Gastrocnemius medialis (tissue), 4 donors: ENCODE measurements at regions not wholly inside any gene's neighbourhood (a gene's known extent, or its start where the extent isn't known, plus 50 kb on each side); places are given as distances from the start of the nearest gene placed in this dataset.

ENCODE experiments used
- ATAC-seq, 2 donors: fragments of 150-250 bp; one replicate each; pipeline ENCODE4 v1.9.1; 2016
- DNase-seq, 2 donors: peaks; one replicate each; pipeline ENCODE4 v3.0.0-alpha.2; 2019
- H3K27ac ChIP-seq, 4 donors: fragments of 200-600 bp; sonication (generic); 1 replicate in 1 of 4; 2 replicates in 3 of 4; pipeline ENCODE4 v1.5.1; 2016 to 2018; ENCODE audit warnings: mild to moderate bottlenecking in 2 of 4, moderate library complexity in 1 of 4
- H3K27me3 ChIP-seq, 3 donors: fragments of 200-600 bp; sonication (generic) in 2 of 3; 1 replicate in 1 of 3; 2 replicates in 2 of 3; pipeline versions ENCODE4 v1.5.1 to v1.6.0; 2016 to 2019; ENCODE audit warnings: mild to moderate bottlenecking in 1 of 3, moderate library complexity in 1 of 3
- H3K36me3 ChIP-seq, 2 donors: fragments of 200-600 bp; sonication (generic) in 1 of 2; one replicate each; pipeline ENCODE4 v1.5.1; 2017 to 2018
- H3K4me1 ChIP-seq, 2 donors: fragments of 200-600 bp; sonication (generic) in 1 of 2; one replicate each; pipeline ENCODE4 v1.5.1; 2016 to 2017; ENCODE audit warnings: mild to moderate bottlenecking in 2 of 2
- H3K4me3 ChIP-seq, 4 donors: fragments of 200-600 bp; sonication (generic) in 3 of 4; 1 replicate in 1 of 4; 2 replicates in 3 of 4; pipeline ENCODE4 v1.5.1; 2016 to 2019; ENCODE audit warnings: mild to moderate bottlenecking in 2 of 4
- H3K9me3 ChIP-seq, 3 donors: fragments of 200-600 bp; sonication (generic) in 2 of 3; 1 replicate in 1 of 3; 2 replicates in 2 of 3; pipeline ENCODE4 v1.5.1; 2016 to 2019
- POLR2A ChIP-seq, 2 donors: fragments of 450-650 bp; IDR thresholded peaks; one replicate each; pipeline ENCODE4 v1.6.1; 2017; ENCODE audit warnings: antibody characterized with exemption in 2 of 2, mild to moderate bottlenecking in 2 of 2, moderate library complexity in 2 of 2
- in situ Hi-C, 4 donors: fragments of 200-750 bp; cut with MboI; loops; one replicate each; pipeline versions ENCODE4 v1.15.0 to v1.8.0; 2017; ENCODE audit warnings: low sequenced_read_pairs in 4 of 4
- intact Hi-C: fragments of 100-400 bp; cut with DNase I; formaldehyde crosslinking; loops from one replicate; pipeline ENCODE4 v1.15.1; 2023; ENCODE audit warnings: low total_unique reads
- TF ChIP-seq, protein P1 (sequence below), 5 experiments: fragments of 450-650 bp in 3 of 5; fragments of 200-600 bp in 2 of 5; sonication (generic) in 2 of 5; IDR thresholded peaks in 4 of 5; conservative IDR thresholded peaks in 1 of 5; 1 replicate in 4 of 5; 2 replicates in 1 of 5; pipeline ENCODE4 v1.5.1; 2016 to 2019; ENCODE audit warnings: antibody characterized with exemption in 5 of 5, mild to moderate bottlenecking in 3 of 5, moderate library complexity in 3 of 5

DNA sequence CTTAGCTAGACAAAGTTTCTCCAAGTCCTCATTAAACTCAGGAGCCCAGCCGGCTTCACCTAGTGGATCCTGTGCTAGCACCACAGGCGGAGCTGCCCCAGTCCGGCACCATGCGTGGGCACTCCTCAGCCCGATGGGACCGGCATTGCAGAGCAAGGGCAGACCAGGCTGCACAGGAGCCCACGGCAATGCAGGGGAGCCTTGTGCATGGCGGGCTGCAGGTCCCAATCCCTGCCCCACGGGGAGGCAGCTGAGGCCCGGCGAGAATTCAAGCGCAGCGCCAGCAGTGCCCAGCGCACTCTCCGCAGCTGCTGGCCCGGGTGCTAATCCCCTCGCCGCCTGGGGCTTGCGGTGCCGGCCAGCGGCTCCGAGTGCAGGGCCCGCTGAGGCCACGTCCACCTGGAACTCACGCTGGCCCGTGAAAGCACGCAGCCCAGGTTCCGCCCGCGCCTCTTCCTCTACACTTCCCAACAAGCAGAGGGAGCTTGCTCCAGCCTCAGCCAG lies 292.3 kb upstream of the EYS start:
- H3K27ac ChIP-seq = no peak overlapping the region
- H3K4me3 ChIP-seq = no peak overlapping the region
- intact Hi-C loops (no loop called here), in situ Hi-C loops (no loop called here)
- H3K9me3 ChIP-seq = no peaks in the 10 kb centered on the region
- no peaks in the 10 kb centered on the region for H3K36me3 ChIP-seq
- H3K27me3 ChIP-seq = no peaks in the 10 kb centered on the region
- TF ChIP-seq POLR2A (IDR thresholded peaks at IDR 0.05) = no peak
- TF ChIP-seq, protein P1, sequence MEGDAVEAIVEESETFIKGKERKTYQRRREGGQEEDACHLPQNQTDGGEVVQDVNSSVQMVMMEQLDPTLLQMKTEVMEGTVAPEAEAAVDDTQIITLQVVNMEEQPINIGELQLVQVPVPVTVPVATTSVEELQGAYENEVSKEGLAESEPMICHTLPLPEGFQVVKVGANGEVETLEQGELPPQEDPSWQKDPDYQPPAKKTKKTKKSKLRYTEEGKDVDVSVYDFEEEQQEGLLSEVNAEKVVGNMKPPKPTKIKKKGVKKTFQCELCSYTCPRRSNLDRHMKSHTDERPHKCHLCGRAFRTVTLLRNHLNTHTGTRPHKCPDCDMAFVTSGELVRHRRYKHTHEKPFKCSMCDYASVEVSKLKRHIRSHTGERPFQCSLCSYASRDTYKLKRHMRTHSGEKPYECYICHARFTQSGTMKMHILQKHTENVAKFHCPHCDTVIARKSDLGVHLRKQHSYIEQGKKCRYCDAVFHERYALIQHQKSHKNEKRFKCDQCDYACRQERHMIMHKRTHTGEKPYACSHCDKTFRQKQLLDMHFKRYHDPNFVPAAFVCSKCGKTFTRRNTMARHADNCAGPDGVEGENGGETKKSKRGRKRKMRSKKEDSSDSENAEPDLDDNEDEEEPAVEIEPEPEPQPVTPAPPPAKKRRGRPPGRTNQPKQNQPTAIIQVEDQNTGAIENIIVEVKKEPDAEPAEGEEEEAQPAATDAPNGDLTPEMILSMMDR (IDR thresholded peaks at IDR 0.05 in 4 of 5, conservative IDR thresholded peaks at IDR 0.05 in 1 of 5) = no peak
- DNase-seq = no peak
- no peaks in the 10 kb centered on the region for H3K4me1 ChIP-seq
- ATAC-seq = no peak

DNA sequence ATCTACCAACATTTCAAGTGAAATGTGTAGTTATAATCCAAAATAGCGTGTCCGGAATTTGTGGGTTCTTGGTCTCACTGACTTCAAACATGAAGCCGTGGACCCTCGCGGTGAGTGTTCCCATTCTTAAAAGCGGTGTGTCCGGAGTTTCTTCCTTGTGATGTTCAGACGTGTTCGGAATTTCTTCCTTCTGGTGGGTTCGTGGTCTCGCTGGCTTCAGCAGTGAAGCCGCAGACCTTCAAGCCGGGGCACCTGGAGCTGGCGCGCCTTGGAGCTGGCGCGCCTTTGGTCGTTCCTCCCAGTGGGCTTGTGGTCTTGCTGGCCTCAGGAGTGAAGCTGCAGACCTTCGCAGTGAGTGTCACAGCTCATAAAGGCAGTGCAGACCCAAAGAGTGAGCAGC lies 291.5 kb upstream of the EYS start:
- H3K27ac ChIP-seq = no peak overlapping the region
- no peaks in the 10 kb centered on the region for H3K4me1 ChIP-seq
- H3K27me3 ChIP-seq = no peaks in the 10 kb centered on the region
- TF ChIP-seq, protein P1 (IDR thresholded peaks at IDR 0.05 in 4 of 5, conservative IDR thresholded peaks at IDR 0.05 in 1 of 5) = no peak
- TF ChIP-seq POLR2A (IDR thresholded peaks at IDR 0.05) = no peak
- intact Hi-C loops (no loop called here), in situ Hi-C loops (no loop called here)
- H3K9me3 ChIP-seq = no peaks in the 10 kb centered on the region
- DNase-seq (no peak), ATAC-seq (no peak)
- no peaks in the 10 kb centered on the region for H3K36me3 ChIP-seq
- H3K4me3 ChIP-seq = no peak overlapping the region

DNA sequence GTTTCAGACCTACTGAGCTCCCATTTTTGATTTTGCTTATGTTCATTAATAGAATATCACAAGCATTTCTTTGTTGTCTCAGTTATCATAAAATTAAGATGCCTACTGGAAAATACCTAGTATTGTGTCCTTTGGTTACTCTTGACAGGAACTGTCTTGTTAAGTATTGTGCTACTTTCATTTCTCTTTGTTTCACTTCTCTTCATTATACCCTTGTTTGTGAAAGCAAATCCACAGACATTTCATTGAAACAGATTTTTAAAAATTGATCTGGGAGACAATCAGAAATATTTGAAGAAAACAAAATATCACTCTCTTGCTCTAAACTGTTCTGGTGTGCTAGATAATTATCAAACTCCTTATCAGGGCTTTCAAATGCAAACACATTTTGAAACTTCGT lies 290.5 kb upstream of the EYS start:
- TF ChIP-seq, protein P1 (IDR thresholded peaks at IDR 0.05 in 4 of 5, conservative IDR thresholded peaks at IDR 0.05 in 1 of 5) = no peak
- no peak for TF ChIP-seq POLR2A (IDR thresholded peaks at IDR 0.05)
- in situ Hi-C loops (no loop called here), intact Hi-C loops (no loop called here)
- H3K4me3 ChIP-seq = no peak overlapping the region
- H3K9me3 ChIP-seq = no peaks in the 10 kb centered on the region
- no peak overlapping the region for H3K27ac ChIP-seq
- no peak for ATAC-seq
- no peaks in the 10 kb centered on the region for H3K27me3 ChIP-seq
- DNase-seq = no peak
- H3K36me3 ChIP-seq = no peaks in the 10 kb centered on the region
- H3K4me1 ChIP-seq = no peaks in the 10 kb centered on the region

DNA sequence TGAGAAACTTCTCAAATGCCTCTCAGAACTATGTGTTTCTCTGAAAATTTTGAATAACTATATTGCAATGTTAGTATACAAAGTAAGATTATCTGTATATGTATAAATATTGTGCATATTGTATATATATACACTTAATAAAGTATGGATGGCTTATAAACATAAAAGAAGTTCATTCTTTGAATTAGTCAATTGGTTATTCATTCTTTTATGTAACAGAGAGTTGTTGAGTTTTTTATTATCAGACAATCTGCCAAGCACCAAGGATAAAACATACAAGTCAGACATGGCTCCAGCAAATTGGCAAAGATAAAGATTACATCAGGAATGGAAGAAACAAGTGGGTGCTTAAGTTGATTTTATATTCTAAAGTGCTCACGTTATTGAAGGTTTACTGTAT lies 289.1 kb upstream of the EYS start:
- Histone ChIP-seq H3K27me3 (no peaks in the 10 kb centered on the region), H3K9me3 (no peaks in the 10 kb centered on the region), H3K27ac (no peak overlapping the region), H3K4me3 (no peak overlapping the region), H3K36me3 (no peaks in the 10 kb centered on the region), H3K4me1 (no peaks in the 10 kb centered on the region)
- DNase-seq (no peak), ATAC-seq (no peak)
- in situ Hi-C loops = no loop called here
- TF ChIP-seq, protein P1 (IDR thresholded peaks at IDR 0.05 in 4 of 5, conservative IDR thresholded peaks at IDR 0.05 in 1 of 5) = no peak
- no peak for TF ChIP-seq POLR2A (IDR thresholded peaks at IDR 0.05)
- intact Hi-C loops = no loop called here

DNA sequence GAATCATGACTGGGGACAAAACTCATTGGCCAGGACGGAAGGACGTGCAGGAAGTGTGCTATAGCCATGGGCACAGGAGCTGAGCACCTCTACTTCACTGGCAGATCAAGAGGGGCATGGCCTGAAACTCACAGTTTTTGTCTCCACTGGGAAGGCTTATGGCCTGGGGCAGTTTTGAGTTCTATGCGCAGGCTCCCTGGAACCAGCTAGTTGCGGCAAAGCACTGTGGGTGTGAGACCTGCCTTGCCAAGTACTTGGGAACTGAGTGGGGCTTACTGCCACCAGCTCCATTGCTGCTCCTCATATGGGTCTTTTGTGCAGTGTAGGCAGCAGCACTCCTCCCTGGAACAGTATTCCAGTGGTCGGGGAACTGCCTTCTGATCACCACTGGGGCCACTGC lies 282.6 kb upstream of the EYS start:
- no peaks in the 10 kb centered on the region for H3K9me3 ChIP-seq
- in situ Hi-C loops = no loop called here
- intact Hi-C loops = no loop called here
- no peak for ATAC-seq
- no peak overlapping the region for H3K27ac ChIP-seq
- no peak for DNase-seq
- no peak overlapping the region for H3K4me3 ChIP-seq
- H3K36me3 ChIP-seq = no peaks in the 10 kb centered on the region
- TF ChIP-seq POLR2A (IDR thresholded peaks at IDR 0.05) = no peak
- H3K27me3 ChIP-seq = no peaks in the 10 kb centered on the region
- no peaks in the 10 kb centered on the region for H3K4me1 ChIP-seq
